CD1c-positive myeloid dendritic cell (primary cell): ENCODE measurements at regions not wholly inside any gene's neighbourhood (a gene's known extent, or its start where the extent isn't known, plus 50 kb on each side); places are given as distances from the start of the nearest gene placed in this dataset.

Experiments used
- DNase-seq: peaks from one replicate; pipeline ENCODE4 v3.0.0-alpha.2; 2016; ENCODE audit errors: extremely low spot score

GRCh38 chr6:134525190-134525868, 207.4 kb upstream of the SGK1 start:
- no peak for DNase-seq

- peak; percentile 49 for DNase-seq
Observed at GRCh38 chr6:134523903-134524650, 206.2 kb upstream of the SGK1 start.

GRCh38 chr6:134523051-134523450, 205.1 kb upstream of the SGK1 start:
- DNase-seq: no peak

- no peak for DNase-seq
Observed at GRCh38 chr6:134521116-134521501, 203.2 kb upstream of the SGK1 start.

- no peak for DNase-seq
Observed at GRCh38 chr6:134520181-134521115, 202.5 kb upstream of the SGK1 start.

- DNase-seq: peak; percentile 78
Observed at GRCh38 chr6:134519465-134519864, 201.6 kb upstream of the SGK1 start.

- DNase-seq: peak; percentile 56
Observed at GRCh38 chr6:134517868-134518267, 200.0 kb upstream of the SGK1 start.

- no peak for DNase-seq
Observed at GRCh38 chr6:134517145-134517658, 199.3 kb upstream of the SGK1 start.

GRCh38 chr6:134516582-134516981, 198.7 kb upstream of the SGK1 start:
- no peak for DNase-seq

GRCh38 chr6:134515986-134516385, 198.1 kb upstream of the SGK1 start:
- no peak for DNase-seq

- peak; percentile 76 for DNase-seq
Observed at GRCh38 chr6:134512981-134513391, 195.1 kb upstream of the SGK1 start.

- DNase-seq: no peak
Observed at GRCh38 chr6:134511984-134512683, 194.2 kb upstream of the SGK1 start.

GRCh38 chr6:134510920-134511319, 193.0 kb upstream of the SGK1 start:
- peak; percentile 69 for DNase-seq

- DNase-seq: peak; percentile 61
Observed at GRCh38 chr6:134510142-134510541, 192.2 kb upstream of the SGK1 start.

- DNase-seq: no peak
Observed at GRCh38 chr6:134508862-134509498, 191.1 kb upstream of the SGK1 start.

- DNase-seq: no peak
Observed at GRCh38 chr6:134506162-134506561, 188.2 kb upstream of the SGK1 start.

GRCh38 chr6:134503585-134504281, 185.8 kb upstream of the SGK1 start:
- no peak for DNase-seq

GRCh38 chr6:134502614-134503549, 185.0 kb upstream of the SGK1 start:
- DNase-seq: peak; percentile 24

GRCh38 chr6:134495890-134496248, 178.0 kb upstream of the SGK1 start:
- no peak for DNase-seq
